NCI-H2107 (cell line): ENCODE measurements at regions not wholly inside any gene's neighbourhood (a gene's known extent, or its start where the extent isn't known, plus 50 kb on each side); places are given as distances from the start of the nearest gene placed in this dataset.
"Not testable (repeated sequence)": the region's sequence is repeated elsewhere in the genome, so short reads cannot be mapped to it uniquely, and the experiment has no call there.

ENCODE experiments used
- DNase-seq: peaks from one replicate; lab custom pipeline; 2025; lab: John Stamatoyannopoulos, UW

DNA sequence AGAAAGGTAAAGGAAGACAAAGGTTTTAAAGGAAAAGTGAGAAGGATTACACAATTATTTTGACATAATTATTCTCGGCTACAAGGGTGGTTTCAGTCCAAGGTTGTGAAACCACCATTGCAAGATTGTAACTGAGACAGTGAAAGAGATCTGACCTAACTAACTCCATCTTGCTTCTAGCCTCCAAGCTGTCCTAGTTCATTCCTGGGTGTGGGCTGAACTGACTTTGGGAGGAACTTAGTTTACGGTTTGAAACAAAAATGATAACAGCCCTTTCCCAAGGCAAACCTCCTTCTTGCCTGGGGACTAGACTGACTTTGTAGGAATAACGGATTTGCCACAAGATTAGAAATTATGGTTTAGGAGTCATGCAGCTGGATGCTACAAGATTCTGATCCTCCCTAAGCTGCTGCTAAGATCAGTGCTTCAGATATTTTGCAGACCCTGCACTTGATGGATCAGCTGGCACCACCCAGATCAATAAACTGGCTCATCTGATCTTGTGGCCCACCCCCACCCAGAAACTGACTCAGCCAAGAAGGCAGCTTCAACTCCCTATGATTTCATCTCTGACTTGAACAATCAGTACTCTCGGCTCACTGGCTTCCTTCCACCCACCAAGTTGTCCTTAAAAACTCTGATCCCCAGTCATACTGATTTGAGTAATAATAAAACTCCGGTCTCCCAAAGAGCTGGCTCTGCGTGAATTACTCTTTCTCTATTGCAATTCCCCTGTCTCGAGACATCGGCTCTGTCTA is 57.7 kb upstream of the AADACL2 start:
- no peak for DNase-seq

DNA sequence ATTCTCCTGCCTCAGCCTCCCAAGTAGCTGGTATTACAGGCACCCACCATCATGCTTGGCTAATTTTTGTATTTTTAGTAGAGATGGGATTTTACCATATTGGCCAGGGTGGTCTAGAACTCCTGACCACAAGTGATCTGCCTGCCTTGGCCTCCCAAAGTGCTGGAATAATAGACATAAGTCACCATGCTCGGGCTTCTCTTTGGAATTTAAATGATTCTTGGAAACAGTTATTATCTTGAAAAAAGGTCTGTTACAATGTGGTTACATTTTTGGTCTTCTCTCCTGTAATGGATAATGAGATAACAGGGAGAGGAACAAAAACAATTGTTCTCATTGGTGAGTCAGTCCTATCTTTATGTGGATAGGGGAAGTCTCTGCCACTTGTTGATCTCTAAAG is 59.8 kb upstream of the AADACL2 start:
- no peak for DNase-seq

DNA sequence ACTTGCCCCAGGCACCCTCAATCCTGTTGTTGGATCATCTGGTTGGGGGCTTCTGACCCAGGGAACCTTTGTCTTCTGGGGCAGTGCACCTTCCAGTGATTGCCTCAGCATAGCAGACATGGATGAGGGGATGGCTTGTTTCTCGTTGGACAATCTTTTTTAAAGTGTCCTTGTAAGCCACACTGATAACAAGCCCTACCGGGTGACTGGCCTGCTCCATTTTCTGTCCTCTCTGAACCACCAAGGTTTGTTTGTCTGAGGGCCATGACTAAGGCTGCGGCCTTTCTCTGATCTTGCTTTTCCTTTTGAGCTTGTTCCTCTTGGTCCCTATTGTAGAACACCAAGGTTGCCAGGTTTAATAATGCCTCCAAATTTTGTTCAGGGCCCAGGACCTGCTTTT is 66.0 kb upstream of the AADACL2 start:
- not testable (repeated sequence) for DNase-seq

DNA sequence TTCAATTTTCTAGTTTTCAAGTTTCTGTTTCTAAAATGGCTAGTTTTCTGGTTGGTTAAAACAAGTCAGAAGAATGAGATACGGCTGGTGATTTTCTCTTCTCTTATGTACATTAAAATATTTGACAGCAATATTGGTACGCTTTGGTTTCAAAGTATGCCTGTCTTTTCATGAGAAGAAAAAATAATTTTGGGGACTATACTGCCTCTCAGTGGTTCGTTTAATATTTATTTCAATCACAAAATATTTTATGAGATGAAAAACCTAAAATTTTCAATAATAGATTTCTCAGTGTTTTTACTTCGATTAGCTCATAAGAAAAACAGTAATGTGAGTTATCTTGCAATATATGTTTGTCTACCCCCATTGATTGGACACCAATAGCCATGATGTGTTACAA is 72.8 kb upstream of the AADACL2 start:
- DNase-seq = no peak

DNA sequence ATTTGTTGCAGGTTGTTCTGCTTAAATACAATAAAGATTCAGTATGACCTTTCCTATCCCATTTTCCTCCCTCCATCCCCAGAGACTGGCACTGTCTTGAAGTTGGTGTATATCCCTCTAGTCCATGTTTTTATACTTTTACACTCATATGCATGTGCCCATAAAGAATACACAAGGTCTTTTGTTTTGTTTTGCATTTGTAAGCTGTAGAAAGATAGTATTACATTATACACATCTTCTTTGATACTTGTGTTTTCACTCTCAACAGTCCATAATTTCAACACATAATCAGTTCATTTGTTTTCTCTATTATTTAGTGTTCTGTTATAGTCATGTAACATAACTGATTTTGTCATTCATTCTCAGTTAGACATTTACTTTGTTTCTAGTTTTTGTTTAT is 88.7 kb upstream of the AADACL2 start:
- no peak for DNase-seq

DNA sequence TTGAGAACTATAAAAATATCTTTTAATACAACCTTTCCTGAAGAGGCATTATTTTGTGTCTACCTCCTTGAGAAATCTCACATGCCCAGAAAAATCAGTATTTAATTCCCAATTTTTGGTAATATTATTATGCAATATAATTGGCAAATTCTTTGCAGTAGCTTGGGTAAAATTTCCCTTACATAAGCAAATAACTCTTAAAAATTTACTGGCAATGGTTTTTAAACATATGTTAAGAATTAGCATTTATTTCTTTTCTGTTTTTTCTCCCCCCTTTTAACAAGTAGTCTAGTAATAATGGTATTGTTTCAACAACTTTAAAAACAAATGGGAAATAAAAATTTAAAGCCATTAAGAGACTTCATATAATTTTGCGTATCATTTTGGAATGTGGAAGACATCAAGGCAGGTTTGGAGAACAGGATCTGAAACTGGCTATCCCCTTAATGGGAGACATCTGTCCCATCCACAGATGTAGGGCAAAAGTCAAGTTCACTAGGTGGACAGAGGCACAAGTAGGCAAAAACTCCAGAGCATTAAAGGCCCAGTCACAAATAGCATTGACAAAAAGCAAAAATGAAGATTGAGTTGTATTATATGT is 89.6 kb upstream of the AADACL2 start:
- DNase-seq = no peak

DNA sequence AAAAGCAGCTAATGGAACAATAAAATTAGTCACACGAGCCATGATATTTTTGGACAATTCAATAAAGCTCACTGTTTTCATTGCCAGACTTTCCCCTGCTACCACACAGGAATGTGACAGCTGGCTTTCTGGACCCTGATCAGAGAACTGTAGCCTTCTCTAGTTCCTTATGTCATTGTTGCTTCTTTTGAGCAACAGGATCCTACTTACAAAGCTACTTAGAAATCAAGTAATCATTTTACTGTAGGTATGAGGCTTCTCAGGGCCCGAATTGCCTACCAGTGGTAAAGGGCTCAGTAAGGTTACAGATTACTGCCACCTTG is 94.3 kb upstream of the AADACL2 start:
- DNase-seq = no peak

DNA sequence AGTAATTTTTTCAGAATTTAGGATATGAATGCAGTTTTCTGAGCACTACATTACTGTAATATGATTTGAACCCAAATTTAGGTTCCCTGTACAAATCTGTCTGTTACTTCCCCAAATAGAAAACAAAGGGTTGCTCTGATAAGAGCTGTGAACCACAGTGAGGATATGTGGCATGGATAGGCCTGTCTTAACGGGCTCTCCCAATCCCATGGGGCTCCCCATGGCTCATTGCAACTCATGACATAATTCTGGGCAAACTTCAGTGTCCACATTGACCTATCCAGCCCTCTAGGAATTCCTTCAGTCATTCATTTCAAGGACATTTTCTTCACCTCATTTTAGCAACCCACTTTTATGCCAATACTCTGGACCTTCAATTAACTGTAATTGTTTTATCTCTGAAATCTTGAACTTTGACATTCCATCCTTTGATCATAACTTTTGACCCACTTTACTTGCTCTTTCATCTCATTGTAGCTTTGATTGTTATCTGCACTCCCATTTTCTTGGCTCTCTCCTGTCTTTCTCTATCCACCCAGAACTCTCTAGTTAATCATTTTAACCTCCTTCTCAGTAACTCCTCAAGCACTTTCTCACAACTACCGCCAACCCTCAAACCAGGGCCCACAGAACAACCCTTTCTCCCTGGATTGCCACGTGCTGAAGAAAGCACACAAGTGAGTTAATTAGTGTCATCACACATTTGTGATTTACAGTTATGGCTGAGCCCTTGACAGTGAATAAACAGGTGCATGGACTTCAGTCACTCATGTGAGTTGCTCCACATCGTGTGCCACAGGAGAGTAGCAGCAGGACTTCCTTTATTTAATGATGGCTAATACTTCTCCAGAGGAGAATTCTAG is 94.9 kb upstream of the AADACL2 start:
- DNase-seq = no peak

DNA sequence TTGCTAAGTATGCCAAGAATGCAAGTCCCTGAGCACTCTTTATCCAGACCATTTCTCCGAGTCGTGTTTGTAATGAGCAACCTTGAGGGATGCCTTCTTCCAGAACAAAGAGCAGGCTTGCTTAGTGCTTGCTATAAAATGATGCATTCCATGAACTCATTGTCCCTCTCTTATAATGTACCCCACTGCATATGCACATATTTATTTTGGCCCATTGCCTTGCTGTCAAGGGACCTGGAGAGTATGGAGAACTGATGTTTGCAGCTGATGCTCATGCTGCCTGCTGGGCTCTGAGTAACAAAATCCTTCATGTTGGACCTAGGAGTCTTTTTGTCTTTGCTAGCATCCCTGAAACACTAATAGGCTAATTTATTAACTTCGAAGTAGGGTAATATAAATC is 97.8 kb upstream of the AADACL2 start:
- DNase-seq = no peak

DNA sequence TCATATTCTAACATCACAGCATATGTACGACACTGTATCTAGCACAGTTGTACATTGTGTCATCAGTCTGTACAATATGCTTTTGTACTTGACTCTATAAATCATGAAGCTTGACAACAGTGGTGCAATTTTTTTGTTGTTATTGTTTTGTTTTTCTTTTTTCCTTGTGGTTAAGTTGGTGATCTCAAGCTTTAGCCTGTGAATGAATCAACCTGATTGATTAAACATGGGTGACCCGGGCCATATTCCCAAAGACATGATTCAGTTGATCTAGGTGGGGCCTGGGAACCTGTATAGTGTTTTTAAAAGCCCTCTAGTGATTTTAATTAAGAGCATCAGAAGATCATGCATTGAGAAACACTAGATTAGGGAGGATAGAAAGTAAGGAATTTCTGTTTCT is 101.8 kb upstream of the AADACL2 start:
- no peak for DNase-seq

DNA sequence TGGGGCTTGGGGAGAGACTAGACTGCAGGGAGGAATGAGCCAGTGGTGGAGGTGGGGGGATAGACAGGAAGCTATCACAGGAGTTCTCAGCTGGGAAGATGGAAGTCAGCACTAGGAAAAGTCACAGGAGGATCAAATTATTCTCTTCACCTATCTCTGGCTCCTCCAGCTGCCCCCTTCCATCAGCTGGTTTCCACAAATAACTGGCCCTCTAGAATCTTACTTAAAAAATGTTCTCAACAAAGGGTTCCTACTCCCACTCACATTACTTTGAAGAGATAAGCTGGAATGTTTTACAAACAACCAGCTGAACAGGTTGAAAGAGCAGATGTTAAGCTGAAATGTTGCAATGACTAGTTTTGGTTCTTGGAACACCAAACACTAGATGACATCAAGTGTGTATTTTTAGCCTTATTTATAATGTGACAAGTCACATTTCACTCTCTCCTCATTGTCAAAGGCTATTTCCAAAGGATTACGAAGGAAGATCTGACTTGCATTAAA is 102.7 kb upstream of the AADACL2 start:
- DNase-seq = no peak

DNA sequence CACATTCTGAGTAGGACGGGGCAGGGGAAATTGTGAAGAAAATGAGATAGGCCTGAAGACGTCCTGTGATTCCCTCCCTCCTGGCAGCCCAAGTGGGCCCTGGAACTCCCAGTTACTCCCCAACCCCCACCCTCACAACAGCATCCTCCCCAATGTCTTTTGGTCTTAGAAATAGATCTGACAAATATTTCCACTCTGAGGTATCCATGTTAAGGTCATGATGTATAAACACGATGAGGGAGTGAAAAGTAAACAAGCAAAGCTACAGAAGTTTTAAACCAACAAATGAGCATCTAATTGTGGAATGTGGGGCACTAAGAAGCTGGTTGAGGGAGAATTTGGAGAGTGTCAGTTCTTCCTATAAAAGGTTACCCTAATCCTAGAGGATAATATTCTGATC is 103.7 kb upstream of the AADACL2 start:
- no peak for DNase-seq

DNA sequence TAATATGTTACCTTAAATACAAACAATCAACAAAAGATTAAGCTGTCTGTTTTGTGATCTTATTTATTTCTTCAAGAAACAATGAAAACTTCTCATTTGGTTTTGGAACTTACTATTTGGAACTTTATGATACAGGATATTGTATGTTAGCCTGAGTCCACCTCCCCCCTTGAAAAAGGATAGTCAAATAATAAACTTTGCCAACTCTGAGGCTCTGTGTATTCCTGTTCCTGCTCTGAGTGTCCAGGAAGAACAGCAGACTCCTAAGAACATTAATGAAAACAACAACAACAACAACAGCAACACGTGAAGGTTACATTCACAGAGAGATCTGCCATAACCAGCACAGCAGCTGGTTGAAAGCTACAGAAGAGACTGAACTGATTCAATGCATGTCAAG is 108.1 kb upstream of the AADACL2 start:
- no peak for DNase-seq

DNA sequence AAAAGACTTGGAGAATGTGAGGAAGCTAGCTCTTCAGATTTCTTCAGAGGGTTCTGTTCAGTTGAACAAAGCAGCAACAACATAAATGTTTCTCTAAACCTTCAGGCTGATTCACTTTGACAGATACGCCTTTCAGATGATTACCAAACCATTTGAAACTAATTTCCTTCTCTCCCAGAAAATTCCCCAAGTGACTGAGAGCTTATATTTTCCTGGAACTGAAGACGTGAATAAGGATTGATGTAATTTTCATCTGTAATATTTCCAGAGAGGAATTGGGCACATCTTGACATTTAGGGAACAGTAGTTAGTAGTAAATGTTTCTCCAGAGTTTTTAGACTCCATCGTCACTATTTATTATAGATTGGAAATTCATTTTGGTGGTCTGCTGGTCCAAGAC is 108.6 kb upstream of the AADACL2 start:
- DNase-seq = no peak

DNA sequence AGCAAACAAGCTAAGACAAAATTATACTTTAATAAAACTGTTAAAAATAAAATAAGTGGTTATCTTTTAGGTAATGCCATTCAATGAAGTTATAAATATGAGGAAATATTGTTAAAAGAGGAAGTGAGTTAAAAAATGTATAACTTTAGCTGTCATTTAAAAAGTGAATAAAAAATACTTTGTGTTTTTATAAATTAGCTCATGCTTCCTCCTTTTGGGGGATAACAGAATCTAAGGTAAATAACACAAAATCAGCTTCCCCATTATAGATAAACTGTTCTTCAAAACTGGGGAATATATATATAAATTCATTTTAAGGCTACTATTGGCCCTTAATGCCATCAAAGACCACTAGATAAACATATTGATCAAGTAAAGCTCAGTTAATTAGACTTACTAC is 113.7 kb upstream of the AADACL2 start:
- DNase-seq = no peak

DNA sequence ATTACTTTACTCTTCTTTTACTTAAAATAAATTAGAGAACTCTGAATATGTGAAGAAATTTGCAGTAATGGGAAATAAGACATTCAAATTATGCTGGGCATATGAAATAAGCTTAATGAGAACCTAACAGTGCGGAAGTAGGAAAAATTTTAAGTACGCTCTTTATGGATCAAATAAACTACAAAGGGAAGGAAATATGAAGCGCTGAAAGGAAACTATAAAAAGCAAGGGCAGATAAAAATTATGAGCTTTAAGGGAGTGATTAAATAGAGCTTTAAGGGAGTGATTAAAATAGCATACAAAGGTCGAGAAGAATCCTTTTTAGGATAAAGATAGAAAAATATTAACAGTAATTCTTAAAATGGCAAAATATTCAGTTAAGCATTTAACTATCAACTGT is 118.3 kb upstream of the AADACL2 start:
- no peak for DNase-seq

DNA sequence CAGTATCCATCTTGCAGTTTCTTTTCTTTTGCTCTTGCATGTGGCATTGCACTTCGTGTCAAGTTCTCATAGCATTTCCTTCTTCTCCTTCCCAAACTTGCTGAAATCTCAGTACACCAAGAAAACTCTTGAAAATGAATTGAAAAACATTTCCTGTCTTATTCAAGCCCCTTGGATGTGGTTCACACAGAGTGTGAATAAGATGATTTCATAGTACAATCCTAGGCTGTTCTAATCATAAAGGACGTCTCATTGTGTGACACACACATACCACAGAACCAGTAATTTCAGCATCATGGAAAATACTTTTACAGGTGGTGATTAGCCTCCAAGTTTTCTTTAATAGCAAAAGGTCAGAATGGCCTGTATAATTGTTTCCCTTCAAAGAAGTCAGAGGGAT is 121.6 kb upstream of the AADACL2 start:
- DNase-seq = no peak

DNA sequence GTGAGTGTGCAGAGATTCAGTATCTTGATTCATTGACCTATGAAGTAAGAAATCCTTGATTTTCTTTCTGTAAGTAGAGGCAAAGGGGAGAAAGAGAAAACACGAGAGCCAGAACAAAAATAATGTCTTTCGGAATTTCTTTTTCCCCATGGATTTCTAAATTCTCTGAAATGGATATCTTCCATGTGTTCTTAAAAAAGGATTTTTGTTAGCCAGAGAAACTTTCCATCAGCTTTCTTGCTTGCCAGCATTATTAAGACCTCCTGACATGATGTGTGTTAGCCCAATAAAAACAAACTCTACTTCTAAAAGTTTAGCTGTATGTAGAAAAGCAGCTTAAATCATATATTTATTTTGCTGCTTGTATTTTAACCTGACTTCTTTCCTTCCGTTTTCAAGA is 122.3 kb upstream of the AADACL2 start:
- DNase-seq = no peak

DNA sequence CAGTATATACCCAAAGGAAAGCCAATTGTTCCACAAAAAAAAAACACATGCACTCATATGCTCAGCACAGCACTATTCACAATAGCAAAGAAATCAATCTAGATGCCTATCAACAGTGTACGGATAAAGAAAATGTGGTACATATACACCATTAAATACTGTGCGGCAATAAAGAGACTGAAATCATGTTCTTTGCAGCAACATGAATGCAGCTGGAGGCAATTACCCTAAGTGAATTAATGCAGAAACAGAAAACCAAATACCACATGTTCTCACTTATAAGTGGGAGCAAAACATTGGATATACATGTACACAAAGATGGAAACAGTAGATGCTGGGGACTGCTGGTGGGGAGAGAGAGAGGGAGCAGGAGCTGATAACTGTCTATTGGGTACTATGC is 124.2 kb upstream of the AADACL2 start:
- no peak for DNase-seq

DNA sequence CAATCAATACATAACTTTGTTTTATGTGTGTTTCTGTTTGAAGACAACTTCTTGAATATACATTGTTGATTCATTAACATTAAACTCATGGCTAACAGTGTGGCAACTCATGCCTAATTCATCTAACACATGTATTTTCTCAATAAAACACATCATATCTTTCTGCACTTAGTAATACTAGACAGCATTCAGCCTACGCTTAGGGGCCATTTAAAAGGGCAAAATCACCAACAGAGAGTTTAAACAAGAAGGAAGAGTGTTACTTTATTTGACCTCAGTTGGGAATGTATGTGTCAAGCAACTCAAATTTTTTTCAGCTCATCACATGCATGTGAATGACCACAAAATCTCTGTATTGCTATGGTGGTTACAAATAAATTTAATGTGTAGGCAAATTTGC is 128.8 kb upstream of the AADACL2 start:
- DNase-seq = no peak

DNA sequence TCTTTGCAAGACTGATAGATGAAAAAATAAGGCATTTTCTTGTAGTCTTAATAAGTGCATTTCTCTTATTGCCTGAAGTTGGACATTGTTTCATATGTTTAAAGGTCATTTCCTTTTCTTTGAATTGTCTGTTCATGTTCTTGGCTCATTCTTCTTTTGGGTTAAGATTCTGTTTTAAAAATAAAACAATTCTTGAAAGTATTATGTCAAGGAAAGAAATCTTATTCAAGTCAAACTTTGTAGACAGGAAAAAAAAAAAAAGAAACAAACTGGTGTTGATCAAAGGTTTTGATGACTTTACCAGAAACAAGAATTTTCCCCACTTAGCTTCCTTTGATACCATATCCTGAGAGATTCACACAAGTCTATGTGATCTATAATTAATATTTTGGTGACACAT is 132.9 kb upstream of the AADACL2 start:
- no peak for DNase-seq

DNA sequence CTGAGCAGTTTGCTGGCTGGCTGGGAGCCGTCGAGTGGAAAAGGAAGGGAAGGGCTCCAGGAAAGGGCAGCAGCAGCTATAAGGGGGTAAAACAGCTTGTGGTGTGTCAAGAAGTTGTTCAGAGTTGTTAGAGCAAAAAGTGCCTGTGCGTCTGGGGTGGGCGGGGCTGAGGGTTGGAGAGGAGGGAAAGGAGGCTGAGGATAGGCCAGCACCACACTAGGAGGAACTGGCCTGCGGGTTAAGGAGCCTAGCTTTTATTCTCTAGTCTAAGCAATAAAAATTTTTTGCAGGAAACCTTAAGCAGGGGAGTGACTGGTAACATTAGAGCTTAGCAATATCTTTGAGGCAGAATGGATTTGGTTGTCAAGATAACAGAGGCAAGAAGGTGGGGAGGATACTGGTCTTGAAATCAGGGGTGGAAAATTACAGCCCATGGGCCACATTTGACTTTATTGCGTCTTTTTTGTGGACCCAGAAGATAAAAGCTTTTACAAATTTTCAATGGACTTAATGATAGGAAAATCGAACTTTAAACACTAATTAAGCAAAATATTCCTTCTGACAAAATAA is 134.5 kb upstream of the AADACL2 start:
- no peak for DNase-seq

DNA sequence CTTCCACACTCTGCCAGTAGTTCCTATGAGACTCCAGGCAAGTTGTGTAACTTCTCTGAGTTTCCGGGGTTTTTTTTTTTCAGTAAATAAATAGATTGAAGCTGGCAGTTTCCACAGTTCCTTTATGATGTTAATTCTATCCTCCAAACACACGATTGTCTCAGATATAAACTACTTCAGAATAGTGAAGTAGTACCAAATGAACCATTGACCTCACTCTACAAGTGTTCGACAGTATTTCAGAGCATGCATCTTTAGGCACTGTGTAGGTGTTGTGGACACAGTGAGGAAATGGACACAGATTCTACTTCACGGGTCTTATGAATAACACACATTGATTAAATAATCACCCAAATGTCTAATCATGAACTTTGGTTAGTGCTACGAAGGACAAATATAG is 136.1 kb upstream of the IGSF10 start:
- no peak for DNase-seq
